ENCODE measurements at regions not wholly inside any gene's neighbourhood (a gene's known extent, or its start where the extent isn't known, plus 50 kb on each side); places are given as distances from the start of the nearest gene placed in this dataset.

DNA sequence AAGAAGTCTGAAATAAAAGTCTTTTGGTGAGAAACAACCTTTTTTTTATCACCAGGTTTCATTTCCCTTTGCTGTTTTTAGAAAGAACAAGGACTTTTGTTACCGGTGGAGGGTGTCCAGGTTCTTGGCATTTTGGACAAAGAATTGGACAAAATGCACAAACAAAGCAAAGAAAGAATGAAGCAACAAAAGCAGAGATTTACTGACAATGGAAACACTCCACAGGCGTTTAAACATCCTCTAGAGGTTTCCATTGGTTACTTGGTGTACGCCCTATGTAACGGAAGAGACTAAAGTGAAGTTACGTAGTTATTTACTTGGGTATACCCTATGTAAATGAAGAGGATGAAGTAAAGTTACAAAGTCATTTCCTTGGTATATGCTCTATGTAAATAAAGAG lies 1487.0 kb downstream of the LRRC4C start:
- Histone ChIP-seq H3K4me1 (ENCODE audit: control insufficient read depth, insufficient read depth, low read length) (no peaks in the 10 kb centered on the region), H3K9ac (ENCODE audit: low read length) (no peak overlapping the region), H3K4me3 (ENCODE audit: low read length) (no peak overlapping the region), H3K27ac (ENCODE audit: low read depth, low read length) (no peak overlapping the region), H3K36me3 (ENCODE audit: control insufficient read depth, insufficient read depth, low read length) (no peaks in the 10 kb centered on the region), H3K27me3 (ENCODE audit: control insufficient read depth, insufficient read depth, low read length) (no peaks in the 10 kb centered on the region)

DNA sequence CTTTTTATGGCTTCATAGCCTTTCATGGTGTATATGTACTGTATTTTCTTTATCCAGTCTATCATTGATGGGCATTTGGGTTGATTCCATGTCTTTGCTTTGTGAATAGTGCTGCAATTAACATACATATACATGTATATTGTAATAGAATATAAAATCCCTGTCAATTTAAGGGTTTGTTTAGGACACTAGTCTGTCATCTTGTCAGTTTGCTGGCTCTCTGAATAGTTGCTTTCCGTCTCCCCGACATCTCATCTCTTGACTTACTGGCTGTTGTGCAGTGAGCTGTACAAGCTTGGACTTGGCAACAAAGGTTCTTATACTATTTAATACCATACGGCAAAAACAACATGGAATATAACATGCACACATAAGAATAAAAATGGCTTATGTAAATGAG lies 1487.5 kb downstream of the LRRC4C start:
- Histone ChIP-seq H3K9ac (ENCODE audit: low read length) (no peak overlapping the region), H3K4me3 (ENCODE audit: low read length) (no peak overlapping the region), H3K4me1 (ENCODE audit: control insufficient read depth, insufficient read depth, low read length) (no peaks in the 10 kb centered on the region), H3K36me3 (ENCODE audit: control insufficient read depth, insufficient read depth, low read length) (no peaks in the 10 kb centered on the region), H3K27me3 (ENCODE audit: control insufficient read depth, insufficient read depth, low read length) (no peaks in the 10 kb centered on the region), H3K27ac (ENCODE audit: low read depth, low read length) (no peak overlapping the region)

DNA sequence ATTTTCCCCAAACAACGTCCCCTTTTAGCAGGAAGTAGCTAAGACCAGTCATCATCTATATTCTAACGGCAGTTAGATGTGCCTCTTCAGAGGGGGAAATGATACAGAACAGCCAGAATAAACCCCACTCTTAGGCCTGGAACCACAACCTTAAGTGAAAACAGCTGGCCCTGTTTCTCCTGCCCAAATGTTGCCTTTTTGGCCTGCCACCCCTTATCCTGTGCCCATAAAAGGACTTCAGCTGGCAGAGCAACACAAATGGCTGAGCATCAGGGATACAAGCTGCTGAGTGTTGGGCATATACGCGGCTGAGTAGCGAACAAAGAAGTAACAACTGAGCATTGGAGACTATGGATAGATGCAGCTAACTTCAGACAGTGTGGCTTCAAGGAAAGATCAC lies 1491.4 kb downstream of the LRRC4C start:
- Histone ChIP-seq H3K4me3 (ENCODE audit: low read length) (no peak overlapping the region), H3K27ac (ENCODE audit: low read depth, low read length) (no peak overlapping the region)

DNA sequence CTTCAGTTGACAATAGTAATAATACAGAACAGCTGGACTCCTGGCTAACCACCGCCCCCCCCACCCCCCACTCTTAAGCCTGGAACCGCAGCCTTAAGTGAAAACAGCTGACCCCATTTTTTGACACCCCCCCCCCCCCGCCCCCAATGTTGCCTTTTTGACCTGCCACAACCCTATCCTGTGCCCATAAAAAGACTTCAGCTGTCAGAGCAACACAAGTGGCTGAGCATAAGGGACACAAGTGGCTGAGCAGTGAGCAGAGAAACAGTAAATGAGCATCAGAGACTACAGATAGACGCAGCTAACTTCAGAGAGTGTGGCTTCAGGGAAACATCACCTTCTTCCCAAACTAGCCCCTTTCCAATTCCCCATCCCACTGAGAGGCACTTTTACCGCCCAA lies 1493.8 kb downstream of the LRRC4C start:
- Histone ChIP-seq H3K4me1 (ENCODE audit: control insufficient read depth, insufficient read depth, low read length) (no peaks in the 10 kb centered on the region), H3K27me3 (ENCODE audit: control insufficient read depth, insufficient read depth, low read length) (no peaks in the 10 kb centered on the region), H3K9ac (ENCODE audit: low read length) (no peak overlapping the region), H3K27ac (ENCODE audit: low read depth, low read length) (no peak overlapping the region), H3K36me3 (ENCODE audit: control insufficient read depth, insufficient read depth, low read length) (no peaks in the 10 kb centered on the region), H3K4me3 (ENCODE audit: low read length) (no peak overlapping the region)

More for the DNA sequence above, 1491.4 kb downstream of the LRRC4C start:
- Histone ChIP-seq H3K36me3 (ENCODE audit: control insufficient read depth, insufficient read depth, low read length) (no peaks in the 10 kb centered on the region), H3K9ac (ENCODE audit: low read length) (no peak overlapping the region), H3K27me3 (ENCODE audit: control insufficient read depth, insufficient read depth, low read length) (no peaks in the 10 kb centered on the region), H3K4me1 (ENCODE audit: control insufficient read depth, insufficient read depth, low read length) (no peaks in the 10 kb centered on the region)

DNA sequence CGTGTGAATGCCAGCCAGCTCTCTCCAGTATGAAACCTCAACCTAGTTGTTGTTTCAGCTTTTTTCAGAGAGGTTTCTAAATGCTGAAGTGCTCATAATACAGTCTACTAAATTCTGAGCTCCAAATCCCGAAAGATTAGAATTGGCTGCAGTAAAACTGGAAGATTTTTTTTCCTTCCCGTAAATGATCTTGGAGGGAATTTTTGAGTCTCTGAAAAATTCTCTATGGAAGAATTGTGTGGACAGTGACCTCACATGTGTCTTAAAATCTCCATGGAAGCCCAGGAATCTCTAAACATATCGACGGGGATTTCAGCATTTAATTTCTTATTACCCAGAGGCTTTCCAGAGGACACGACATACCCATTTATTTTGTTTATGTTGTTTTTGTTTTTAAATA lies 1499.2 kb downstream of the LRRC4C start:
- no peak overlapping the region for H3K9ac ChIP-seq (ENCODE audit: low read length)
- no peaks in the 10 kb centered on the region for H3K4me1 ChIP-seq (ENCODE audit: control insufficient read depth, insufficient read depth, low read length)
- no peaks in the 10 kb centered on the region for H3K27me3 ChIP-seq (ENCODE audit: control insufficient read depth, insufficient read depth, low read length)
- no peaks in the 10 kb centered on the region for H3K36me3 ChIP-seq (ENCODE audit: control insufficient read depth, insufficient read depth, low read length)
- no peak overlapping the region for H3K27ac ChIP-seq (ENCODE audit: low read depth, low read length)
- H3K4me3 ChIP-seq (ENCODE audit: low read length), result no peak overlapping the region

DNA sequence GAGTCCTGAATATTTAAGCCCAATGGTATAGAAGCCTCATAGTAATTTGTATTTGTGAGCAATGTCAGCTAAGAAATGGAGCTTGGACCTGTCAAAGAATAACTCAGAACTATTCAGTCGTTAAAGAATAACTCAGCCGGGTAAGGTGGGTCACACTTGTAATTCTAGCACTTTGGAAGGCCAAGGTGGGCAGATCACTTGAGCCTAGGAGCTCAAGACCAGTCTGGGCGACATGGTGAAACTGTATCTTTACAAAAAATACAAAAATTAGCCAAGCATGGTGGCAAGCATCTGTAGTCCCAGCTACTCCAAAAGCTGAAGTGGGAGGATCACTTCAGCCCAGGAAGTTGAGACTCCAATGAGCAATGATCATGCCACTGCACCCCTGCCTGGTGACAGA lies 1526.5 kb downstream of the LRRC4C start:
- Histone ChIP-seq H3K27ac (ENCODE audit: low read depth, low read length) (no peak overlapping the region), H3K4me3 (ENCODE audit: low read length) (no peak overlapping the region), H3K9ac (ENCODE audit: low read length) (no peak overlapping the region), H3K27me3 (ENCODE audit: control insufficient read depth, insufficient read depth, low read length) (no peaks in the 10 kb centered on the region), H3K4me1 (ENCODE audit: control insufficient read depth, insufficient read depth, low read length) (no peaks in the 10 kb centered on the region), H3K36me3 (ENCODE audit: control insufficient read depth, insufficient read depth, low read length) (no peaks in the 10 kb centered on the region)

DNA sequence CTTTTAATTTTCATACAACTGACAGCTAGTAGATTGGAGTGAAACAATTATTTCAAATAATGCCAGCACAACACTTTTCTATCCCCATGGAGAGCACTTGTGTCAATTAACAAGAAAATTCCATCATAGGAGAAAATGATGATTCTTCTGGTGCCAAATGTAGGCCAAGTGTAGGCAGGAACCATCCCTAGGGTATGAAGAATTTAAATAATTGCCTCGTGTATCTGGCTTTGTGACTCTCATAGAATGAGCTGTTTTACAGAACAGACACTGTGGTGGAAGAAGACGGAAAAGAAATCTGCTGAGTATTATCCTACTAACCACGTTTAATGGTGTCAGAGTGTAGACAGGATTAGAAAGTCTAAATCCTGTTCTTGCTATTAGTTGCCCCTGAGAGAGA lies 1542.2 kb downstream of the LRRC4C start:
- no peaks in the 10 kb centered on the region for H3K36me3 ChIP-seq (ENCODE audit: control insufficient read depth, insufficient read depth, low read length)
- H3K9ac ChIP-seq (ENCODE audit: low read length), result no peak overlapping the region
- no peak overlapping the region for H3K27ac ChIP-seq (ENCODE audit: low read depth, low read length)
- no peaks in the 10 kb centered on the region for H3K4me1 ChIP-seq (ENCODE audit: control insufficient read depth, insufficient read depth, low read length)
- no peaks in the 10 kb centered on the region for H3K27me3 ChIP-seq (ENCODE audit: control insufficient read depth, insufficient read depth, low read length)
- no peak overlapping the region for H3K4me3 ChIP-seq (ENCODE audit: low read length)

DNA sequence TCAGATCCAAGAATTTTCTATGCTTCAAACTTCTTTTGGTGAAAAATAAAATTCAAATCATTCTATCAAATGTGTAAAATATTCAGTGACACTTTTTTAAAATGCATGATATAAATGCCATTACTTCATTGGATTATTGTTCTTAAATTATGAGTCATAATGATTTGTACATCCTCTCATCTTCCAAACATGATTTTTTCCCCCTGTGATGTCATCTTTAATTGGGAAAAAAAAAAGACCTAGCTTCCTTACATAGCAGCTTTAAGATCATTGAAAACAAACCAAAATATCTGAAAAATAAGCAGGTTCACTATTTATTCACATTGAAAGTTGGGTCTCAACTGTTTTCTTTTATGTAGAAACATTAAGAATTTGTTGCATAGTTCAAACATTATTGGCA lies 1549.4 kb downstream of the LRRC4C start:
- Histone ChIP-seq H3K9ac (ENCODE audit: low read length) (no peak overlapping the region), H3K4me1 (ENCODE audit: control insufficient read depth, insufficient read depth, low read length) (no peaks in the 10 kb centered on the region), H3K27me3 (ENCODE audit: control insufficient read depth, insufficient read depth, low read length) (no peaks in the 10 kb centered on the region), H3K4me3 (ENCODE audit: low read length) (no peak overlapping the region), H3K27ac (ENCODE audit: low read depth, low read length) (no peak overlapping the region), H3K36me3 (ENCODE audit: control insufficient read depth, insufficient read depth, low read length) (no peaks in the 10 kb centered on the region)

DNA sequence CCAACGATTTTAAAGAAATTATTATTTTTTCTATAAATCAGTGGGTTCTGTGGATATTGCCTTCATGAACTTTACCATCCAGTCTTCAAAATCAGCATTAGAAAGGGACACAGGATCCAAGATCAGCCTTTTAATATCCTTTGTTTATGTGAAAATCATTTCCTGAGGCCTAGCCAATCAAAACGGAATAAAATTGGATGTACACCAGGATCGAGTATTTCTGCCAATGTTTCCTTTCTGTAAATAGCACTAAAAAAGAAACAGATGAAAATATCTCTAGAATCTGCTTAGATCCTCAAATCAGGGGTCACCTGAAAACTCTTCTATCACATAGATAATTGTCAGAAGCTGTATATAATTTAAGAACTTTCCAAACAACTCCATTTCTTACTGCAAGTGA lies 1598.5 kb downstream of the LRRC4C start:
- Histone ChIP-seq H3K4me1 (ENCODE audit: control insufficient read depth, insufficient read depth, low read length) (no peaks in the 10 kb centered on the region), H3K9ac (ENCODE audit: low read length) (no peak overlapping the region), H3K27ac (ENCODE audit: low read depth, low read length) (no peak overlapping the region), H3K27me3 (ENCODE audit: control insufficient read depth, insufficient read depth, low read length) (no peaks in the 10 kb centered on the region), H3K36me3 (ENCODE audit: control insufficient read depth, insufficient read depth, low read length) (no peaks in the 10 kb centered on the region), H3K4me3 (ENCODE audit: low read length) (no peak overlapping the region)

DNA sequence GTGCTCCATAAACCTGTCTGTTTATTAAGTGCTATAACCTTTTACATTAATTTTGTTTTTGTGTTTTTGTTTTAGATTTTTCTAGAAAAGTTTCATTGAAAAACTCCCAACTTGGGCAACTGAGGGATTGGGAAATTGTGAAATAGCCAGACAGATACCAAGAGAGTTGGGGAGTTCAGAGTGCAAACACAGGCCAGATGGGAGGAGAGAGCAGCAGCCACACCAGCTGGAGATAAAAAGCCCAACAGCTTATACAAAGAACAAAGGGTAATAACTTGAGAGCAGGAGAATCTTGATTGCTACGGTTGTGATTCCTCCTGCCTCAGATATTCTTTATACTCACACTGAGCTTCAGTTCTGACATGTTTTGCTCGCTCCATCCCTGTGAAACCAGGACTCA lies 1642.2 kb downstream of the LRRC4C start:
- no peaks in the 10 kb centered on the region for H3K36me3 ChIP-seq (ENCODE audit: control insufficient read depth, insufficient read depth, low read length)
- no peaks in the 10 kb centered on the region for H3K27me3 ChIP-seq (ENCODE audit: control insufficient read depth, insufficient read depth, low read length)
- no peak overlapping the region for H3K9ac ChIP-seq (ENCODE audit: low read length)
- H3K27ac ChIP-seq (ENCODE audit: low read depth, low read length), result no peak overlapping the region
- no peak overlapping the region for H3K4me3 ChIP-seq (ENCODE audit: low read length)
- no peaks in the 10 kb centered on the region for H3K4me1 ChIP-seq (ENCODE audit: control insufficient read depth, insufficient read depth, low read length)

DNA sequence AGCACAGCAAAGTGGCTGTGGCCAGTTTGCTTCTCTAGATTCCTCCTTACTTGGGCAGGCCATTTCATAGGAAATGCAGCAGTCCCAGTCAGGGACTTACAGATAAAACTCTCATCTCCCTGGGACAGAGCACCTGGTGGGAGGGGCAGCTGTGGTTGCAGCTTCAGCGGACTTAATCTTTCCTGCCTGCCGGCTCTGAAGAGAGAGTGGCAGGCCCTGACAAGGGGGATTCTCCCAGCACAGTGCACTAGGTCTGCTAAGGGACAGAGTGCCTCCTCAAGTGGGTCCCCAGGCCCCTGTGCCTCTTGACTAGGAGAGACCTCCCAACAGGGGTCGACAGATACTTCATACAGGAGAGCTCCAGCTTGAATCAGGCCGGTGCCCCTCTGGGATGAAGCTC lies 1649.1 kb downstream of the LRRC4C start:
- H3K27me3 ChIP-seq (ENCODE audit: control insufficient read depth, insufficient read depth, low read length), result no peaks in the 10 kb centered on the region
- H3K36me3 ChIP-seq (ENCODE audit: control insufficient read depth, insufficient read depth, low read length), result no peaks in the 10 kb centered on the region
- no peak overlapping the region for H3K9ac ChIP-seq (ENCODE audit: low read length)
- no peak overlapping the region for H3K4me3 ChIP-seq (ENCODE audit: low read length)
- no peaks in the 10 kb centered on the region for H3K4me1 ChIP-seq (ENCODE audit: control insufficient read depth, insufficient read depth, low read length)
- H3K27ac ChIP-seq (ENCODE audit: low read depth, low read length), result no peak overlapping the region

DNA sequence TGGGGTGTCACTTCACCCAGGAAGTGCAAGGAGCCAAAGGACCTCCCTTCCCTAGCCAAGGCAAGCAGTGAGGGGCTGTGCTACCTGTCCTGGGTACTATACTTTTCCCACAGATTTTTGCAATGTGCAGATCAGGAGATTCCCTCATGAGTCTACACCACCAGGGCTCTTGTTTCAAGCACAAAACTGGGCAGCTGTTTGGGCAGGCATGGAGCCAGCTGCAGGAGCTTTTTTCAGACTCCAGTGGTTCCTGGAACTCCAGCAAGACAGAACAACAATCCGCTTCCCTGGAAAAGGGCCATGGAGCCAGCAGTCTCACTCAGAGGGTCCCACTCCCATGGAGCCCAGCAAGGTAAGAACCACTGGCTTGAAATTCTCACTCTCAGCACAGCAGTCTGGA lies 1649.6 kb downstream of the LRRC4C start:
- no peaks in the 10 kb centered on the region for H3K27me3 ChIP-seq (ENCODE audit: control insufficient read depth, insufficient read depth, low read length)
- H3K4me3 ChIP-seq (ENCODE audit: low read length), result no peak overlapping the region
- H3K9ac ChIP-seq (ENCODE audit: low read length), result no peak overlapping the region
- H3K4me1 ChIP-seq (ENCODE audit: control insufficient read depth, insufficient read depth, low read length), result no peaks in the 10 kb centered on the region
- H3K27ac ChIP-seq (ENCODE audit: low read depth, low read length), result no peak overlapping the region
- no peaks in the 10 kb centered on the region for H3K36me3 ChIP-seq (ENCODE audit: control insufficient read depth, insufficient read depth, low read length)

DNA sequence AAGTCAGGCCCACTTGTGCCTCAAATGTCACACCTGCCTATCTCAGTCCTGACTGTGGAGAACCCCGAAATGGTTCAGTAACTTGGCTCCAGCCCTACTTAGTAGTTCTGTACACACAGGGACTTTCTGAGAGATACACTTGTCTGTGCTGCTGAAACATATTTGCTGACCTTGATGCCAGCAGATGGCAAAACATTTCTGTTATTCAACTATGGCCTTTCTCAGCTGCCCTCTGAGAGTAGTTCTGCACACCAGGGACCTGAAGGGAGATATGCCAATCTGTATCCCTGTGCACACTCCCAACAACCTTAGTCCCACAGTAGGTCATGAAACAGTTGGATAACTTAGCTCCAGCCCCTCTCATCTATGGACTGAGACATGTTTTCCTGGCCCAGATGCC lies 1651.5 kb downstream of the LRRC4C start:
- Histone ChIP-seq H3K4me3 (ENCODE audit: low read length) (no peak overlapping the region), H3K36me3 (ENCODE audit: control insufficient read depth, insufficient read depth, low read length) (no peaks in the 10 kb centered on the region), H3K27ac (ENCODE audit: low read depth, low read length) (no peak overlapping the region), H3K9ac (ENCODE audit: low read length) (no peak overlapping the region), H3K27me3 (ENCODE audit: control insufficient read depth, insufficient read depth, low read length) (no peaks in the 10 kb centered on the region), H3K4me1 (ENCODE audit: control insufficient read depth, insufficient read depth, low read length) (no peaks in the 10 kb centered on the region)

DNA sequence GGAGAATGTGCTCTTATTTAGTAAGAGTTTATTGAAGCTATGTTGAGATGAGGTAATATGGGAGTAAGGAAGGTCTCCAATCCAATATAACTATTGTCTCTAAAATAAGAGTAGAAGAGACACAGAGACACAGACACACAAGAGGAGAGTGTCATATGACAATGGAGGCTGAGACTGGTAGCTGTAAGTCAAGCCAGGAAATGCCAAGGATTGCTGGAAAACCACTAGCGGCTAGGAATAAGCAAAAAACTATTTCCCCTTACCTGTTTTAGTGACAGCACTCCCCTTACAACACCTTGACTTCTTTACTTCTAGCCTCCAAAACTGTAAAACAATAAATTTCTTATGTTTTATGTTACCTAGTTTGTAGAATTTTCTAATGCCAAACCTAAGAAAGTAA lies 1652.8 kb downstream of the LRRC4C start:
- no peaks in the 10 kb centered on the region for H3K27me3 ChIP-seq (ENCODE audit: control insufficient read depth, insufficient read depth, low read length)
- no peak overlapping the region for H3K9ac ChIP-seq (ENCODE audit: low read length)
- H3K36me3 ChIP-seq (ENCODE audit: control insufficient read depth, insufficient read depth, low read length), result no peaks in the 10 kb centered on the region
- no peak overlapping the region for H3K27ac ChIP-seq (ENCODE audit: low read depth, low read length)
- H3K4me1 ChIP-seq (ENCODE audit: control insufficient read depth, insufficient read depth, low read length), result no peaks in the 10 kb centered on the region
- H3K4me3 ChIP-seq (ENCODE audit: low read length), result no peak overlapping the region

All from rectal smooth muscle tissue (tissue), 1 donor.